GM18870 (cell line): ENCODE measurements at regions not wholly inside any gene's neighbourhood (a gene's known extent, or its start where the extent isn't known, plus 50 kb on each side); places are given as distances from the start of the nearest gene placed in this dataset.

Experiments used
- ATAC-seq: cut with Tn5 transposase; IDR thresholded peaks from one replicate; pipeline ENCODE4 v1.9.1; 2021; ENCODE audit warnings: moderate library complexity; ENCODE audit not compliant: unreplicated experiment

- no peak for ATAC-seq
Observed at GRCh38 chr1:71191520-71191919, 110.7 kb upstream of the ZRANB2 start.

- ATAC-seq = no peak
Observed at GRCh38 chr1:71190843-71191242, 110.0 kb upstream of the ZRANB2 start.

GRCh38 chr1:71184410-71184809 is 103.6 kb upstream of the ZRANB2 start:
- ATAC-seq = no peak

- ATAC-seq = no peak
Observed at GRCh38 chr1:71179997-71180396, 99.2 kb upstream of the ZRANB2 start.

GRCh38 chr1:71170925-71171324 is 90.1 kb upstream of the ZRANB2 start:
- ATAC-seq = no peak

GRCh38 chr1:71167505-71167904 is 86.7 kb upstream of the ZRANB2 start:
- ATAC-seq = no peak

- no peak for ATAC-seq
Observed at GRCh38 chr1:71166178-71167173, 85.6 kb upstream of the ZRANB2 start.

GRCh38 chr1:71157715-71158114 is 76.9 kb upstream of the ZRANB2 start:
- no peak for ATAC-seq

- ATAC-seq = no peak
Observed at GRCh38 chr1:71157151-71157550, 76.3 kb upstream of the ZRANB2 start.

- no peak for ATAC-seq
Observed at GRCh38 chr1:71156590-71156989, 75.8 kb upstream of the ZRANB2 start.

GRCh38 chr1:71154429-71154828 is 73.6 kb upstream of the ZRANB2 start:
- ATAC-seq = no peak

GRCh38 chr1:71153826-71154225 is 73.0 kb upstream of the ZRANB2 start:
- ATAC-seq = no peak

GRCh38 chr1:71147637-71148360 is 67.0 kb upstream of the ZRANB2 start:
- no peak for ATAC-seq

GRCh38 chr1:71135571-71135970 is 54.7 kb upstream of the ZRANB2 start:
- no peak for ATAC-seq
